ENCODE measurements at regions not wholly inside any gene's neighbourhood (a gene's known extent, or its start where the extent isn't known, plus 50 kb on each side); places are given as distances from the start of the nearest gene placed in this dataset.

- ATAC-seq (ENCODE audit: insufficient read depth, low FRiP score) (no peak), DNase-seq (no peak)
- no peak for TF ChIP-seq CTCF (IDR thresholded peaks at IDR 0.05; ENCODE audit: control extremely low read depth, extremely low read depth)
- Histone ChIP-seq H3K9ac (ENCODE audit: insufficient read depth in 1 of 2, low read length in 2 of 2) (no peak overlapping the region), H3K4me1 (ENCODE audit: control insufficient read depth in 5 of 5, insufficient read depth in 5 of 5, low read length in 5 of 5) (no peaks in the 10 kb centered on the region), H3K9me3 (ENCODE audit: control insufficient read depth in 4 of 4, insufficient read depth in 3 of 4, low read length in 3 of 4) (peaks cover 0 to 7% (median 0%) of the 10 kb centered on the region in 4 donors), H3K27ac (ENCODE audit: low read depth in 1 of 2, low read length in 1 of 2) (no peak overlapping the region), H3K4me3 (no peak overlapping the region), H3K36me3 (ENCODE audit: control insufficient read depth in 4 of 4, insufficient read depth in 4 of 4, low read length in 4 of 4) (no peaks in the 10 kb centered on the region), H3K27me3 (ENCODE audit: control insufficient read depth in 3 of 3, insufficient read depth in 3 of 3, low read length in 2 of 3) (no peaks in the 10 kb centered on the region)
- WGBS, 2 donors: 86 to 90% methylated on average over 4 of the region's 4 CpGs
These were observed 383.0 kb upstream of the DCC start for GRCh38 chr18:51957001-51957400.

- ATAC-seq (ENCODE audit: insufficient read depth, low FRiP score) (no peak), DNase-seq (no peak)
- Histone ChIP-seq H3K27ac (ENCODE audit: low read depth in 1 of 2, low read length in 1 of 2) (no peak overlapping the region), H3K9ac (ENCODE audit: insufficient read depth in 1 of 2, low read length in 2 of 2) (no peak overlapping the region), H3K4me3 (no peak overlapping the region), H3K27me3 (ENCODE audit: control insufficient read depth in 3 of 3, insufficient read depth in 3 of 3, low read length in 2 of 3) (no peaks in the 10 kb centered on the region), H3K4me1 (ENCODE audit: control insufficient read depth in 5 of 5, insufficient read depth in 5 of 5, low read length in 5 of 5) (no peaks in the 10 kb centered on the region), H3K36me3 (ENCODE audit: control insufficient read depth in 4 of 4, insufficient read depth in 4 of 4, low read length in 4 of 4) (no peaks in the 10 kb centered on the region), H3K9me3 (ENCODE audit: control insufficient read depth in 4 of 4, insufficient read depth in 3 of 4, low read length in 3 of 4) (no peaks in the 10 kb centered on the region)
- no peak for TF ChIP-seq CTCF (IDR thresholded peaks at IDR 0.05; ENCODE audit: control extremely low read depth, extremely low read depth)
- 72 to 76% methylated on average over 3 of the region's 3 CpGs for WGBS, 2 donors
These were observed 359.9 kb upstream of the DCC start for GRCh38 chr18:51980101-51980500.

- H3K27ac ChIP-seq (ENCODE audit: low read depth in 1 of 2, low read length in 1 of 2): no peak overlapping the region
- no peaks in the 10 kb centered on the region for H3K4me1 ChIP-seq (ENCODE audit: control insufficient read depth in 5 of 5, insufficient read depth in 5 of 5, low read length in 5 of 5)
- H3K36me3 ChIP-seq (ENCODE audit: control insufficient read depth in 4 of 4, insufficient read depth in 4 of 4, low read length in 4 of 4): no peaks in the 10 kb centered on the region
- DNase-seq (no peak), ATAC-seq (ENCODE audit: insufficient read depth, low FRiP score) (no peak)
- 30 to 44% methylated on average over 2 of the region's 2 CpGs for WGBS, 2 donors
- H3K27me3 ChIP-seq (ENCODE audit: control insufficient read depth in 3 of 3, insufficient read depth in 3 of 3, low read length in 2 of 3): no peaks in the 10 kb centered on the region
- no peak overlapping the region for H3K9ac ChIP-seq (ENCODE audit: insufficient read depth in 1 of 2, low read length in 2 of 2)
- TF ChIP-seq CTCF (IDR thresholded peaks at IDR 0.05; ENCODE audit: control extremely low read depth, extremely low read depth): no peak
- no peak overlapping the region for H3K4me3 ChIP-seq
- H3K9me3 ChIP-seq (ENCODE audit: control insufficient read depth in 4 of 4, insufficient read depth in 3 of 4, low read length in 3 of 4): no peaks in the 10 kb centered on the region
These were observed 351.7 kb upstream of the DCC start for GRCh38 chr18:51988277-51988676.

- WGBS, 2 donors: 70 to 80% methylated on average over 2 of the region's 2 CpGs
- H3K36me3 ChIP-seq (ENCODE audit: control insufficient read depth in 4 of 4, insufficient read depth in 4 of 4, low read length in 4 of 4): no peaks in the 10 kb centered on the region
- DNase-seq: peak in 1 of 3 donors; percentile 8
- TF ChIP-seq CTCF (IDR thresholded peaks at IDR 0.05; ENCODE audit: control extremely low read depth, extremely low read depth): no peak
- no peak overlapping the region for H3K27ac ChIP-seq (ENCODE audit: low read depth in 1 of 2, low read length in 1 of 2)
- no peak overlapping the region for H3K9ac ChIP-seq (ENCODE audit: insufficient read depth in 1 of 2, low read length in 2 of 2)
- no peaks in the 10 kb centered on the region for H3K4me1 ChIP-seq (ENCODE audit: control insufficient read depth in 5 of 5, insufficient read depth in 5 of 5, low read length in 5 of 5)
- H3K27me3 ChIP-seq (ENCODE audit: control insufficient read depth in 3 of 3, insufficient read depth in 3 of 3, low read length in 2 of 3): no peaks in the 10 kb centered on the region
- no peaks in the 10 kb centered on the region for H3K9me3 ChIP-seq (ENCODE audit: control insufficient read depth in 4 of 4, insufficient read depth in 3 of 4, low read length in 3 of 4)
- H3K4me3 ChIP-seq: no peak overlapping the region
- ATAC-seq (ENCODE audit: insufficient read depth, low FRiP score): no peak
These were observed 342.9 kb upstream of the DCC start for GRCh38 chr18:51997129-51997528.

Measured in lung (tissue), 11 donors.